ENCODE measurements at regions not wholly inside any gene's neighbourhood (a gene's known extent, or its start where the extent isn't known, plus 50 kb on each side); places are given as distances from the start of the nearest gene placed in this dataset.

DNA sequence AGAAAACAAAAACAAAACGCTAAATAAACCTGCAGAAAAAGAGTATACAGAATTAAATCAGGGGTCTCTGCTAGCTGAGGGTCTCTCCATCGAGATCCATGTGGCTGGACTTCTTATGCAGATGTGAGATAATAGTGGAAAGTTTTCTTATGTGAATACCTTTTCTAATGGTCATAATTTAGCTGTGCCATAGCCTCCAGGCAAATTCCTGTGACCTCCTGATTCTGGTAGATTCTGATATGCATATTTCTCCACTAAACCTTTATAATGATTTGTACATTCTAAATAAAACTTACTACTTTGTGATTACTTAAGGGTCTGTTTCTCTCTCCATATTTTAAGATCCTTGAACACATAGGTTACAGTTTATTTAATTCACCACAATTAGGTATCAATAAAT is 1002.6 kb downstream of the GALC start:
- no peak overlapping the region for H3K18ac ChIP-seq (ENCODE audit: low read depth, low read length)
- H3K4me3 ChIP-seq (ENCODE audit: insufficient read depth, low read depth, low read length) = no peak overlapping the region
- ChIA-PET CTCF (no interaction called here), POLR2A (ENCODE audit: unreplicated experiment) (no interaction called here)
- WGBS, 2 experiments (ENCODE audit: extremely low coverage in 2 of 2, insufficient read length in 1 of 2) = no CpG with 5 or more reads among the region's 2 CpGs
- H2BK15ac ChIP-seq (ENCODE audit: low read depth, low read length) = no peak overlapping the region
- no peak overlapping the region for H4K5ac ChIP-seq (ENCODE audit: low read depth, low read length)
- in situ Hi-C loops (cut with MboI; ENCODE audit: low sequenced_read_pairs) (no loop called here), dilution Hi-C loops (cut with HindIII; ENCODE audit: low sequenced_read_pairs, unreplicated experiment) (no loop called here), intact Hi-C loops (cut with micrococcal nuclease) (no loop called here)
- no TSS peak for BruUV-seq (replicated peaks)
- ATAC-seq (ENCODE audit: low read depth) (no peak), DNase-seq (no peak)
- H2AK9ac ChIP-seq (replicated peaks; ENCODE audit: low read depth, low read length, poor library complexity) = no peak overlapping the region
- TF ChIP-seq FOS (IDR thresholded peaks at IDR 0.05; ENCODE audit: low read depth, low read length) (no peak), MAZ (IDR thresholded peaks at IDR 0.05; ENCODE audit: borderline replicate concordance, low read depth, low read length) (no peak), NFE2L2 (IDR thresholded peaks at IDR 0.05; ENCODE audit: low read depth, low read length) (no peak)
- H2BK20ac ChIP-seq (ENCODE audit: low read depth, low read length) = no peak overlapping the region
- H3K27ac ChIP-seq (ENCODE audit: insufficient read depth, low read length) = no peak overlapping the region
- no peaks in the 10 kb centered on the region for H3K9me3 ChIP-seq (ENCODE audit: control insufficient read depth, insufficient read depth, low read length)
- no peaks in the 10 kb centered on the region for H3K27me3 ChIP-seq (ENCODE audit: control insufficient read depth, insufficient read depth, low read length)
- H4K91ac ChIP-seq (ENCODE audit: insufficient read depth, low read depth, low read length) = no peak overlapping the region
- no peak overlapping the region for H4K8ac ChIP-seq (ENCODE audit: low read depth in 2 of 2, low read length in 2 of 2)
- no peaks in the 10 kb centered on the region for H3K79me1 ChIP-seq (ENCODE audit: low read depth in 1 of 2, low read length in 2 of 2)
- no peak overlapping the region for H3K9ac ChIP-seq (ENCODE audit: low read depth, low read length)
- H2BK120ac ChIP-seq (ENCODE audit: low read depth, low read length) = no peak overlapping the region
- H3K23ac ChIP-seq (ENCODE audit: low read depth, low read length) = no peak overlapping the region
- H4K20me1 ChIP-seq (ENCODE audit: insufficient read depth, low read length) = no peaks in the 10 kb centered on the region
- H3K9me1 ChIP-seq (ENCODE audit: insufficient read depth, low read length) = no peaks in the 10 kb centered on the region
- H2BK5ac ChIP-seq (ENCODE audit: low read depth, low read length, poor library complexity, severe bottlenecking) = no peak overlapping the region
- no peaks in the 10 kb centered on the region for H3K4me1 ChIP-seq (ENCODE audit: control insufficient read depth, insufficient read depth, low read length)
- no peak overlapping the region for H2AK5ac ChIP-seq (ENCODE audit: low read depth, low read length)
- H3K14ac ChIP-seq (replicated peaks; ENCODE audit: low read depth, low read length) = no peak overlapping the region
- no peak overlapping the region for H3K4ac ChIP-seq (ENCODE audit: low read depth, low read length)
- H3K56ac ChIP-seq (ENCODE audit: extremely low read depth, insufficient read depth, low read length) = no peak overlapping the region
- no peaks in the 10 kb centered on the region for H3K36me3 ChIP-seq (ENCODE audit: control insufficient read depth, insufficient read depth, low read length)
- no peak overlapping the region for H2AFZ ChIP-seq (replicated peaks; ENCODE audit: low read length, poor library complexity)
- H3K4me2 ChIP-seq (ENCODE audit: low read depth, low read length) = no peak overlapping the region

Data from IMR-90 (cell line).